ENCODE measurements at regions not wholly inside any gene's neighbourhood (a gene's known extent, or its start where the extent isn't known, plus 50 kb on each side); places are given as distances from the start of the nearest gene placed in this dataset.

DNA sequence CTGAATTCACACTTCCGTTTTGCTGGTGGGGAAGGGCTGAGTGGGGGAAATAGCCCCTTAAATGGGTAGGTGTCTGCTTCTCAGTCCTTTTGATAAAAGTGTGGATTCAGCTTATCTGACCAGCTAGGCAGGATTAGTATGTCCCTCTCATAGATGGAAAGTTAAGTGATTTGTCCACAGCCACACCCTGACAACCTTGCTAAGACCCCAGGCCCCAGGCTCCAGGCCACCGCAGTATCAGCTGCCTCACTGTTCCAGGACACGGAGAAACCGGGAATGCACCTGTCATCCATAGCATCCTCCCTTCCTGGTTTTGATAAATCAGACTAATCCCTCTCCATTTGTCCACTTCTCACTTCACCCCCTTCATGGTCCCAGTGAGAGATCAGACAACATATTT, 197.7 kb downstream of the USP12 start:
- Histone ChIP-seq H3K4me3 (replicated peaks in 1 of 3; ENCODE audit: low read depth in 2 of 3, low read length in 3 of 3) (no peak overlapping the region), H3K9ac (ENCODE audit: insufficient read depth, low read length, poor library complexity, severe bottlenecking) (no peak overlapping the region), H3K27ac (ENCODE audit: low read depth in 1 of 2, low read length in 2 of 2) (no peak overlapping the region), H3K27me3 (ENCODE audit: control insufficient read depth in 2 of 2, insufficient read depth in 2 of 2, low read length in 2 of 2) (no peaks in the 10 kb centered on the region), H3K4me2 (replicated peaks; ENCODE audit: extremely low read depth, low read length, poor library complexity, severe bottlenecking) (no peak overlapping the region), H3K36me3 (replicated peaks in 1 of 2; ENCODE audit: control insufficient read depth in 1 of 2, insufficient read depth in 2 of 2, low read length in 2 of 2) (no peaks in the 10 kb centered on the region), H4K20me1 (ENCODE audit: insufficient read depth, low read length) (no peaks in the 10 kb centered on the region), H3K9me3 (replicated peaks in 1 of 2; ENCODE audit: control insufficient read depth in 1 of 2, insufficient read depth in 1 of 2, low read length in 2 of 2) (no peaks in the 10 kb centered on the region), H2AFZ (ENCODE audit: insufficient read depth, low read depth, low read length, poor library complexity, severe bottlenecking) (no peak overlapping the region), H3K79me2 (ENCODE audit: insufficient read depth, low read length) (no peaks in the 10 kb centered on the region), H3K4me1 (ENCODE audit: control insufficient read depth in 1 of 2, insufficient read depth in 2 of 2, low read length in 2 of 2) (peaks cover 13 to 17% of the 10 kb centered on the region in 2 donors)
- WGBS (ENCODE audit: insufficient coverage): 100% methylated on average over 3 of the region's 4 CpGs
- H3K27ac Mint-ChIP-seq: no peak overlapping the region
- no peak overlapping the region for H3K4me3 Mint-ChIP-seq
- TF ChIP-seq, protein P1, sequence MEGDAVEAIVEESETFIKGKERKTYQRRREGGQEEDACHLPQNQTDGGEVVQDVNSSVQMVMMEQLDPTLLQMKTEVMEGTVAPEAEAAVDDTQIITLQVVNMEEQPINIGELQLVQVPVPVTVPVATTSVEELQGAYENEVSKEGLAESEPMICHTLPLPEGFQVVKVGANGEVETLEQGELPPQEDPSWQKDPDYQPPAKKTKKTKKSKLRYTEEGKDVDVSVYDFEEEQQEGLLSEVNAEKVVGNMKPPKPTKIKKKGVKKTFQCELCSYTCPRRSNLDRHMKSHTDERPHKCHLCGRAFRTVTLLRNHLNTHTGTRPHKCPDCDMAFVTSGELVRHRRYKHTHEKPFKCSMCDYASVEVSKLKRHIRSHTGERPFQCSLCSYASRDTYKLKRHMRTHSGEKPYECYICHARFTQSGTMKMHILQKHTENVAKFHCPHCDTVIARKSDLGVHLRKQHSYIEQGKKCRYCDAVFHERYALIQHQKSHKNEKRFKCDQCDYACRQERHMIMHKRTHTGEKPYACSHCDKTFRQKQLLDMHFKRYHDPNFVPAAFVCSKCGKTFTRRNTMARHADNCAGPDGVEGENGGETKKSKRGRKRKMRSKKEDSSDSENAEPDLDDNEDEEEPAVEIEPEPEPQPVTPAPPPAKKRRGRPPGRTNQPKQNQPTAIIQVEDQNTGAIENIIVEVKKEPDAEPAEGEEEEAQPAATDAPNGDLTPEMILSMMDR (IDR thresholded peaks at IDR 0.05): no peak
- intact Hi-C loops (cut with micrococcal nuclease): loop anchor here in 1 of 2 donors (10.0 kb wide), 1 partner anchor 201 kb away; the partner anchor contains the start of gene USP12
- H3K27me3 Mint-ChIP-seq (ENCODE audit: low read depth in 3 of 3): peaks cover 0 to 5% (median 1%) of the 10 kb centered on the region in 3 donors
- H3K36me3 Mint-ChIP-seq: no peaks in the 10 kb centered on the region
- H3K4me1 Mint-ChIP-seq: peaks cover 18% of the 10 kb centered on the region
- H3K9me3 Mint-ChIP-seq: peaks cover 0 to 1% (median 0%) of the 10 kb centered on the region in 7 donors
- no peak for DNase-seq

- no peak overlapping the region for H3K27ac Mint-ChIP-seq
- no peaks in the 10 kb centered on the region for H3K9me3 ChIP-seq (replicated peaks in 1 of 2; ENCODE audit: control insufficient read depth in 1 of 2, insufficient read depth in 1 of 2, low read length in 2 of 2)
- H3K36me3 Mint-ChIP-seq: no peaks in the 10 kb centered on the region
- H3K79me2 ChIP-seq (ENCODE audit: insufficient read depth, low read length): no peaks in the 10 kb centered on the region
- no peaks in the 10 kb centered on the region for H4K20me1 ChIP-seq (ENCODE audit: insufficient read depth, low read length)
- H3K4me1 ChIP-seq (ENCODE audit: control insufficient read depth in 1 of 2, insufficient read depth in 2 of 2, low read length in 2 of 2): peaks cover 13 to 17% of the 10 kb centered on the region in 2 donors
- H3K4me1 Mint-ChIP-seq: peaks cover 18% of the 10 kb centered on the region
- TF ChIP-seq, protein P1 (IDR thresholded peaks at IDR 0.05): no peak
- intact Hi-C loops (cut with micrococcal nuclease): loop anchor here in 1 of 2 donors (10.0 kb wide), 1 partner anchor 202 kb away; the partner anchor contains the start of gene USP12
- peaks cover 0 to 1% (median 0%) of the 10 kb centered on the region in 7 donors for H3K9me3 Mint-ChIP-seq
- no peak overlapping the region for H3K27ac ChIP-seq (ENCODE audit: low read depth in 1 of 2, low read length in 2 of 2)
- no peak overlapping the region for H3K4me3 Mint-ChIP-seq
- H3K36me3 ChIP-seq (replicated peaks in 1 of 2; ENCODE audit: control insufficient read depth in 1 of 2, insufficient read depth in 2 of 2, low read length in 2 of 2): no peaks in the 10 kb centered on the region
- 67% methylated on average over 4 of the region's 6 CpGs for WGBS (ENCODE audit: insufficient coverage)
- H2AFZ ChIP-seq (ENCODE audit: insufficient read depth, low read depth, low read length, poor library complexity, severe bottlenecking): no peak overlapping the region
- H3K9ac ChIP-seq (ENCODE audit: insufficient read depth, low read length, poor library complexity, severe bottlenecking): no peak overlapping the region
- peaks cover 0 to 5% (median 1%) of the 10 kb centered on the region in 3 donors for H3K27me3 Mint-ChIP-seq (ENCODE audit: low read depth in 3 of 3)
- no peak for DNase-seq
- no peak overlapping the region for H3K4me3 ChIP-seq (replicated peaks in 1 of 3; ENCODE audit: low read depth in 2 of 3, low read length in 3 of 3)
- no peak overlapping the region for H3K4me2 ChIP-seq (replicated peaks; ENCODE audit: extremely low read depth, low read length, poor library complexity, severe bottlenecking)
- H3K27me3 ChIP-seq (ENCODE audit: control insufficient read depth in 2 of 2, insufficient read depth in 2 of 2, low read length in 2 of 2): no peaks in the 10 kb centered on the region
Measured at GRCh38 chr13:26973295-26973694, 198.3 kb downstream of the USP12 start.

All from CD14-positive monocyte (primary cell).